TTC549 (cell line): ENCODE measurements at regions not wholly inside any gene's neighbourhood (a gene's known extent, or its start where the extent isn't known, plus 50 kb on each side); places are given as distances from the start of the nearest gene placed in this dataset.

Experiments
- FAIRE-seq: peaks from 2 replicates; lab custom pipeline; 2012; peaks lifted over from hg19 to GRCh38; lab: Jason Lieb, UNC

DNA sequence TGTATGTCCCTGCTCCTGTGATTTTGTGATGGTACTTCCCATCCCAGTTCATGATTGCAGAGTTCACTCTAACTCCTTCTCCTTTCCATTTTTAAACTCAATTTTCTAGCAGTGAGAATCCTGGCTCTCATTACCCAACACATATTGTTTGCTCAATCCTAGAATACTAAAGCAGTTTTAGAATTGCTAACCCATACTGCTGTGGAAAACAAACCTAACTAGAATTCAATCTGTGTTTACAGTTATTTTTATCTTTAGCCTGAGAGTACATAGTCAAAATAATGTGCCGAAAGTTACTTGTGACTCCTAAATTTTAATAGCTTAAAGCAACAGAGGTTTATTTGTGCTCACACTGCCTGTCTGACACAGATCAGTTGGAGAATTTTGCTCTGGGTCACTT lies 508.0 kb downstream of the AACS start:
- FAIRE-seq = no peak

DNA sequence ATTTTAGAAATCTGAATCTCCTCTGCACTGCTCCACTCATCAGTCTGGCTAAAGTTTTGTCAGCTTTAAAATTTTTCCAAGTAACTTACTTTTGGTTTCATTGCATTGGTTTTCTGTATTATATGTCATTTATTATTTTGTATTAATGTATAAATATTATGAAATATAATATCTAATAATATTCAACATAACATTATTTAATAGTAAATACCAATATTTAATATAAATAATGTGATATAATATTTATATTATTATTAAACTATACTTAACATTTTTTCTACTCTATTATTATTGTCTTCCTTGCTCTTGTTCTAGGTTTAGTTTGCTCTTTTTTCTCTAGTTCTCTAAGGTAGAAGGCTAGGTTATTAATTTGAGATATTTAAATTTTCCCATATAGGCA lies 512.1 kb downstream of the AACS start:
- FAIRE-seq = peak; percentile 32

DNA sequence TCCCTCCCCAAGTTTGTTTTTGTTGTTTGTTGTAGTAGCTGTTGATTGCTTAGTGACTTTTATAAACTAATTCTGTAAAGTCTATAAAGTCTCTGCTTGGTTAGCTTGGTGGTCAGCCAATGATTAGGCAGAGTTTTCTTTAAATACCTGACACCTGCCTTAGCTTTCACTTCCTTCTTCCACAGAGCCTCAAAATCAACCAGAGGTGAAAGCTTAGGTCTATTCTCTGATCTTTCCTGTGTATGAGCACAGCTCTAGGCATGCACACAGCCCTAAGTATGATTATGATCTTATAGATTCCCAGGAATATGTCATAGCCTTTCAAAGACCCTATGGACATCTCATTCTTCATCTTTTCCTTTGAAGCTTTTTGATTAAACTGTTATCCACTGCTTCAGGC lies 514.7 kb downstream of the AACS start:
- no peak for FAIRE-seq

DNA sequence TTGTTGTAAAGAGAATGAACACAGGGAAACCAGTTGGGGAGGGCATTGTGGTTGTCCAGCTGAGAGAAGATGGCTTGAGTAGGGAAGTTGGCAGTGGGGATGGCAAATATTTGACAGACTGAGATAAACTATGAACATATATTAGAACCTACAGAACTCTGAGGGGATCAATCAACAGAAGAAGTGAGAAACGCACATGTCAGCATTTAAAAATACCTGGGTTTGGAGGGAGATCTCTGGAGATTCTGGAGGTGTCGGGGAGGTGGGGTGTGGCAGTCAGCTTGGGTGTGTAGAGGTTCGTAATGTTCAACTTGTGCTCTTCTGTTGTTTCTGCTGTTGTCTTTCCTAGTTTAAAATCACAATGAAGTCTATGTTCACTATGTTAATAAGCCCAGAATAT lies 517.8 kb downstream of the AACS start:
- no peak for FAIRE-seq

DNA sequence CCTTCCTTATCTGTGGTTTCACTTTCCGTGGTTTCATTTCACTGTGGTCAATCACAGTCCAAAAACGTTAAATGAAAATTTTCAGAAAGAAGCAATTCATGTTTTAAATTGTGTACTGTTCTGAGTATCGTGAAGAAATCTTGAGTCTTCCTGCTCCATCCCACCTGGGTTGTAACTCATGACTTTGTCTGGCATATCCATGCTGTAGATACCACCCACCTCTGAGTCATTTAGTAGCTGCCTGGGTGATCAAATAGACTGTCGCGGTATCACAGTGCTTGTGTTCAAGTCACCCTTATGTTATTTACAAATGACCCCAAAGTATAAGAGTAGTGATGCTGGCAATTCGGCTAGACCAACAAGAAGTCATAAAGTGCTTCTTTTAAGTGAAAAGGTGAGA lies 521.2 kb downstream of the AACS start:
- no peak for FAIRE-seq

DNA sequence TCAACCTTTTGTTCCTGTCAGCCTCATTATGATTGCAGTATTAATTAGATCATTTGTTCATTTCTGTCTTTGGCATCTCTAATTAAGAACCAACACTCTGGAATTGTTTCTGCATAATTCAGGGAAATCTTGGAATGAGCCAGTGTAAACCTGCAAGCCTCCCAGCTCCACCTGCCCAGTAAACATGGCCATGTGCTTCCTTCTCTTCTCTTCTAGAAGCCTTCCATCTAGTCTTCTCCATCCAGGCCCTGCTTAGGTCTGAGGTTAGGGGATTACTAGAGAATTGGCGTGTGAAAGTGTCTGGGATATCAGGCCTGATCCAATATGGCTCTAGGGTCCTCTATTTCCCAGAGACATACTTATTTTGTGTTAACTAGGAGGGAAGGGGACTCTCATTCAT lies 528.0 kb downstream of the AACS start:
- FAIRE-seq = no peak

DNA sequence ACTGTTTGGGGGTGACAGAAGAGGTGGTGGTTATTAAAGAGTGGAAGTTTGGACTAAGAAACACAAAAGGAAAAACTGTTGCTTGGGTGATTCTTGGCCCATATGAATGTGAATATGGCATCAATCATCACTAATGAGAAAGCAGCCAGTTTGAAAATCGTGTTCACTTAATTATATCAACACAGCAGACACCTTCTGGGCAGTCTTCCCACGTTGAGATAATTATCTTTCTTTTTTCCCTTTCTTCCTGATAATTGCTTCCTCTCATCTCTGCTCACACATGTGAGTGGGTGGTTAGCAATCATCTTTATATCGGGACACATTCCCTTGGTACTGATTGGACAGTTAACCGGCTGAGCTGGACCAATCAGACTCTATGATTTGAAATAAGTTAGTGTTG lies 539.7 kb downstream of the AACS start:
- no peak for FAIRE-seq

DNA sequence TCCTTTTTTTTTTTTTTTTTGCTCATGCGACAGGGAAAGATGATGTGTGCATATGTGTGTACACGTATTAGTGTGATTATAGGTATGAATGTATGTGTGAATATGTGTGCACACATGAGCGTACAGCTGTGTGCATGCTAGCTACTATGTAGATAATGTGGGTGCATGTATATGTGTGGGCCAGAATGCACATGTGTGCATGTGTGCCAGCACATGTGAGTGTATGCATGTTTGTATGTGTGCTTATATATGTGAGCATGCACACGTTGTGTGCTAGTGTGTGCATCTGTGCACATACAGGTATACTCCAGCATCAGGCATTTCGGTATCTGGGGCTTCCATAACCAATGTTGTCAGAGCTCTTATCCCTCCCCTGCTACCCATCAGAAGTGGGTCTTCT lies 541.1 kb downstream of the AACS start:
- FAIRE-seq = no peak

DNA sequence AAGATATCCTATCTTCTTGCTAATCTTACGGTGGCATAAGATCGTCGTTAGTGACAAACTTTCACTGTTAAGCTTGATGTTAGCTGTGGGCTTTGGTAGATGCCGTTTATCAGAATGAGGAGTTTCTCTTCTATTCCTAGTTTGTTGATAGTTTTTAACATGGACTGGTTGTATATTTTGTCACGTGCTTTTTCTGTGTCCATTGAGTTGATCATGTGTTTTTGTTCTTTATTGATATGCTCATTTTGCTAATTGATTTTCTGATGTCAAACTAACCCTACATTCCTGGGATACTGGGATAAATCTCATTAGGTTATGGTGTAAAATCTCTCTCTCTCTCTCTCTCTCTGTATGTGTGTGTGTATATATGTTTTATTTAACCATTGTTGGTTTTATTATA lies 545.1 kb downstream of the AACS start:
- FAIRE-seq = no peak

DNA sequence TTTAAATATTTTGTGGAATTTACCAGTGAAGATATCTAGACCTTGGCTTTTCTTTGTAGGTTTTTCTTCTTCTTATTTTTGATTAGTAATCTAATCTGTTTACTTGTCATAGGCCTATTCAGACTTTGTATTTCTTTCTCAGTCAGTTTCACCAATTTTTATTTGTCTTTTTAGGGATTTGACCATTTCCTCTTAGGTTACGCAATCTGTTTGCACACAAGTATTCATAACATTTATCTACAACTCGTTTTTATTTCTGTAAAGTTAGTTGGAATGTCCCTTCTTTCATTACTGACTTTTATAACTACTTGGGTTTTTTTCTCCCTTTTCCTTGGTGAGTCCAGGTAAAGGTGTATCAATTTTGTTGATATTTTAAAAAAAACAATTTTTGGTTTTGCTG lies 545.7 kb downstream of the AACS start:
- FAIRE-seq = no peak

DNA sequence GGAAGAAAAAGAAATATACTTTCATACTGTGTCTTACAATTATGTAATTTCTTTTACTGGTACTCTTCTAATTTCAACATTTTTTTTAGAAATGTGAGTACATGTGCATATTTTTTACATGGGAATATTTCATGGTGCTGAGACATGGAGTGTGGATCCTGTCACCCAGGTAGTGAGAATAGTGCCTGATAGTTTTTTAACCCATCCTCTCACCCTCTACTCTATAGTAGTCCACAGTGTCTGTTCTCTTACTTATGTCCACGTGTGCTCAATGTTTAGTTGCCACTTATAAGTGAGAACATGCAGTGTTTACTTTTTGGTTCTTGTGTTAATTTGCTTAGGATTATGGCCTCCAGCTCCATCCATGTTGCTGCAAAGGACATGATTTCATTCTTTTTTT lies 548.8 kb downstream of the AACS start:
- no peak for FAIRE-seq

DNA sequence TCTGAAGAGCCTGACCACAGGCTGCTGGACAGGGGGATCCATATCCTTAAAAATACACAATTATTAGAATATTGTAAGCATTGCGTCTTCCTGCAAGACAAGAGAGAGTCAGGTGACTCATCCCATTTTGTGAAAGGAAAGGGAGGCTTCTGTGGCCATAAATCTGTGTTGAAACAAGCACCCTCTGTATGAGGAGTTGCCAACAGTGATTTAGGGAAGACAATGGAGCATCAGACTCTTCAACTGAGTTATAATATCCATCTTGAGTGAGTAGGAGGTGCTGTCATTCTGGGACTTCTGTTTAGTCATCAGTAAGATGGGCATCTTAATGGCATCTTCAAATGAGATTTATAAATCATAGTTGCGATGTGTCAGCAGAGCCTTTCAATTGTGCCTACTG lies 554.5 kb downstream of the AACS start:
- FAIRE-seq = no peak

DNA sequence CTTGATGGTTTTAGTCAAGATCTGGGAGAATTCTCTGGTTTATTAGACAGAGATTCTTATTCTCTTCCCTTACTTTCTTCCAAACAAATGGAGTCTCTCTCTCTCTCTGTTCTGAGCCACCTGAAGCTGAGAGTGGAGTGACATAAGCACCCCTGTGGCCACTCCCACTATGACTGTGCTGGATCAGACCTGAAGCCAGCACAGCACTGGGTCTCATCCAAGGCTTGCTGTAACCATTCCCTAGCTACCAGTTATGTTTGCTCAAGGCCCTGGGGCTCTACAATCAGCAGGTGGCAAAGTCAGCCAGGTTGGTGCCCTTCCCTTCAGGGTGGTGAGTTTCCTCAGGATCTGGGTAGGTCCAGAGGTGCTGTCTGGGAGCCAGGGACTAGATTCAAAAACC lies 568.5 kb downstream of the AACS start:
- no peak for FAIRE-seq

DNA sequence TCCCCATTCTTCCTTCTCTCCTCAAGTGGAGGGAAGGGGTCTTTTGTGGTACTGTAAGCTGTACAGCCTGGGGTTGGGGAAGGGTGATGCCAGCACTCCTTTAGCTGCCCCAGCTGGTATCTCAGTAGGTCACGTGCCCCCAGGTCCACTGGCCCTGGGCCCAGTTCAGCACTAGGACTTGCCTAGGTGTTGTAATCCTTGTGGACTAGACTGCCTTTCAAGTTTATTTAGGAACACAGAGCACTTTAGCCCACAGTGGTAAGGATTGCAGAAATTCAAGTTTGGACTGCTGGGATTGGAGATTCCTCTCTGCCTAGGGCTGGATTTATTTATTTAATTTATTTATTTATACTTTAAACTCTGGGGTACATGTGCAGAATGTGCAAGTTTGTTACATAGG lies 569.6 kb downstream of the AACS start:
- FAIRE-seq = no peak

DNA sequence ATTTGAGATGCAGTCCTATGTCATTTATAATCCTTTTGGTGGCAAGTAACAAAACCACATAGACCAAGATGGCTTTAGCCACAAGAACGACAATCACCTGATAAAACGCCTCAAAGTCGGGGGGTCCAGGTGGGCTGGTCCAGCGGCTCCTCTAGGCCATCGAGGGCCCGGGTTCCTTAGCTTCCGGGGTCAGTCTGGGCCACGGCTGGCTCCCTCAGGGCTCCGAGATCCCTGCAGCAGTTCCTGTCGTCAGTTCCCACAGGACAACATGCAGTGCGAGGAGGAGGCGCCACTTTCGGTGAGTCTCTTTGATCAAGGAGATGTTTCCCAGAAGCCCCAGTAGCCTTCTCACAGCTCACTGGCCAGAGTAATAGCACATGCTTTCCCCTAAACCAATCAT lies 574.6 kb downstream of the AACS start:
- no peak for FAIRE-seq

DNA sequence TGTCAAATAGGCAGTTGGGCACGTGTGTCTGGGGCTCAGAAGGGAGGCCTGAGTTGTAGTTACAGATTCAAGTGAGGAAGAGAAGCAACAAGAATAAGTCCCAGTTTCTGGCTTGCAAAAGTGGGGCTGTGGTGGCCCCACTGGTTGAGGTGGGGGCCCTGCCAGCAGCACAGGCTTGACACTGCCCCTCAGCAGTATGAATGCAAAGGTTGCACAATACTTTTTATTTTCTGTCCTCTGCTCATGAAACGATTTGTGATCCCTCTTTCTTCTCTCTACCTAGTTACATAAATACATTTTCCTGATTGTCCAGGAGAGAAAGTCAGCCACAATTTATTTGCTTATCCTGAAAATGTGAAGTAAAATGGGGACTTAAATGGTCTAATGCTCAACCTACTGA lies 577.8 kb downstream of the AACS start:
- no peak for FAIRE-seq

DNA sequence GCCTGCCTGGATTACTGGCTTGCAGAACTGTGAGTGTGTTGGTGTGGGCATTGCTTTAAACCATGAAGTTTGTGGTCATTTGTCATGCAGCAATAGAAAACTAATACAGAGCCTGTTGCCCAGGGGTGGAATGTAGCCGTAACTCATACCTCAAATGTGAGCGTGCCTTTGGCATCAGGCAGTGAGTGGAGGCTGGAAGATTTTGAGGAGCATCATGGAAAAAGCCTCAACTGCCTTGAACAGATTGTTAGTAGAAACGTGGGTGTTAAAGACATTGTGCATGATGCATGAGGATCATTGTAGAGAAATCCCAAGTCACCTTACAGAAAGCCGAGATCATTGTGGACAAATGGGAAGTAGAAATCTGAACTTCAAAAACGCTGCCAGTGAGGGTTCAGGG lies 580.5 kb downstream of the AACS start:
- FAIRE-seq = no peak

DNA sequence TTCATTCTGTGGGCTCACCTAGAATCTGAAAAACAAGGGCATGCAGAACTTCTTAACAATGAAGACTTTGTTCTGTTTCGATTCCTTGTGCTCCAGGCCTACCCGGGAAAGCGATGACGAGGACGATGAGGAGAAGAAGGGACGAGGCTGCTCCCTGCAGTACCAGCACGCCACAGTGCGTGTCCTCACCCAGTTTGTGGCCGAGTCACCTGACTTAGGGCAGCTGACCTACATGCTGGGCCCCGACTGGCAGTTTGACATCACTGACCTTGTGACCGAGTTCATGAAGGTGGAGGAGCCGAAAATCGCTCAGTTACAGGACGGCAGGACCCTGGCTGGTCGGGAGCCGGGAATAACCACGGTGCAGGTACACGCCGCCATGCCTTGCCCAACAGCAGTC lies 585.4 kb downstream of the AACS start:
- FAIRE-seq = no peak

DNA sequence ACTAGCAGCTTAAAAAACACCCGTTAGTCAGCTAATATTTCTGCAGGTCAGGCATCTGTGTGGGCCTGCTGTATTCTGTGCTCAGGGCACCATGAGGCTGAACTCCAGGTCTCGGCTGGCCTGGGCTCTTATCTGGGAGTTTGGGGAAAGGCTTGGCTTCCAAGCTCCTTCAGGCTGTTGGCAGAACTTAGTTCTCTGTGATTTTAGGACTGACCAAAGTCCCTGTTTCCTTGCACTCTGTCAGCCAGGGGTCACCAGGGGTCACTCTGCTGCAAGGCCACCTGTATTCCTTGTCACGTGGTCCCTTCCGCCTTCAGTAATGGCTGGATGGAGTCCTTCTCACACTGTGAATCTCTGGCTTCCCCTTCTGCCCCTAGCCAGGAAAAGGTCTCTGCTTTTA lies 586.4 kb downstream of the AACS start:
- FAIRE-seq = no peak

DNA sequence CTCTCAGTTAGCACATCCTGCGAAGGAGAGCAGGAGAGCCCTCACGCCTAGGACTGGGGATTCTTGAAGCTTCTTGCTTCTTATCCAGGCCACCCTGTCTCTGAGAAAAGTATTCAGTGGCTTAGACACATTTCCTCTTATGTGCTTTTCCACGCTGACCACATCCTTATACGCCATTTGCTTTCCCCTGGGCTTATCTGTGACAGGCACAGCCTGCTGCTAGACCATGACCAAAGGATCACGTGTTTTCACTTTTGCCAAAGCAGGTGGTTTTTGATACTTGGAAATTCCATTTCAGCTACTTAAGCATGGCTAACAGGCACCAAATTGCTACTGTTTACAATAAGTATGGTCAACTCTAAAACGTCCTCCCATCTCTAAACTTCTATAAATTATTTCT lies 587.4 kb downstream of the AACS start:
- FAIRE-seq = no peak

DNA sequence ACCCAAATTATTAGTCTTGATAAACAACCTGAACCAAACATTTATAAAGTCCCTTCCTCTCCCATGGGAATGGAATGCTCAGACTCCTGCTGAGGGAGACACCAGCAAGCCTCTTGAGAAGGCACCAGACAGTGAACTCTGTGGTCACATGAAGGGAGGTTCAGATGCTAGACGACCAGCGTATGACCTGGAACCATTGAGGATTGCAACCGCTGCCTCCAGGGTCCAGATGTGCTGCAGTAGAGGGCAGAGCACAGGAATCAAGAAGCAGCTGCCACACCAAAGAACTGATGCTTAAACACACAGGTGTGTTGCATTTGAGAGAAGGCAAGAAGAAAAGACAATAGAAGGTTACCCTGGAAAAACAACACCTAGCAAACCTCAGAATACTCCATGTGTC lies 592.4 kb downstream of the AACS start:
- no peak for FAIRE-seq

DNA sequence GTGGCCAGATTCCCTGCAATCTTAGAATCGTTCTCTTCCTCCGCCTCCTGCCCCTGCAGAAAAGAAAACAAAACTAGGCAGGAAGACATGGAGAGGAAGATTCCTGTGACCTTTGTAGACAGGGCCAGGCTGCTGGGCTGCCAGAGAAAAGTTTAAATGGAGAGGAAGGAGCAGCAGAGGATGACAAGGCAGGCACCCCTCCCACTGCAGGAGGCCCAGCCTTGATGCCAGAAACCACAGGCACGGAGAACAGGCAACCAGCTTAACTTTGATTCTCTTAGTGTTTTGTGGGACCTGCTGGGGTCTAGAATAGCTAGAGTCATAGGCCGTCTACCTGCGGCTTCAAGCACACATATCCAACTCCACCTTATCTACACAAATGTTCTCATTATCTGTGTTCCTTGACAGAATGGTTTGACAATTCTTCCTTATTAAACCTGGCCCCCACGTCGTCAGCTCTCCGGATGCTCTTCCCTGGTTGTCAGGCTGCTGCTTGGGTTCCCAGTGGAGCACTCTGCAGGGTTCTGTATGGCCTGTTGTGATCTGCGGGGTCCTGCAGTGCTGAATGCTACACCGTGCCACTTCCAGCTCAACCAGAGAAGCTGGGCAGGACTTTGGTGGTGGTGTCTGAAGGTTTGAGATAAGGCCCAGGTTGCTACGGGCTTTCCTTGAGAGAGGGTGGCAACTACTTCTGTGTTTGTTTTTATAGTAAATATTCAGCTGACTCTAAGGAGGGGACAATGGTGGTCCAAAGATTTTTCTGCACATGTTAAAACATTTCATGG lies 609.5 kb downstream of the AACS start:
- no peak for FAIRE-seq

DNA sequence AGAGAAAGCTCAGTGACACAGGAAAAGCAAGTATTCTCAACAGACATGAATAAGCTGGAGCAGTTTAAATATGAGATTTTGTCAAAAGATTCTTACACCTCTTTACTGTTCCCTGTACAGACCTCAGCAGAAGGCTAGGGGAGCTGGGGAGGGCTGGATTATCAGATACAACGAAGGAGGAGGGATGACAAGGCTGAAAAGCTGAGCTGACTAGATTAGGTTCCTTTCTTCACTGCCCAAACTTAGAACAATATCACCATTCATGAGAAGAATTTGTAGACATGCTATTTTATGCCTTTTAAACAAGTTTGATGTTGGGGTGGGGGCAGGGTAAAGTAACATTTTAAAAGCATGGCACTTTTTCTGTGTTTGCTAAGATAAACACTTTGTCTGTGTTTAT lies 611.1 kb downstream of the AACS start:
- FAIRE-seq = no peak

DNA sequence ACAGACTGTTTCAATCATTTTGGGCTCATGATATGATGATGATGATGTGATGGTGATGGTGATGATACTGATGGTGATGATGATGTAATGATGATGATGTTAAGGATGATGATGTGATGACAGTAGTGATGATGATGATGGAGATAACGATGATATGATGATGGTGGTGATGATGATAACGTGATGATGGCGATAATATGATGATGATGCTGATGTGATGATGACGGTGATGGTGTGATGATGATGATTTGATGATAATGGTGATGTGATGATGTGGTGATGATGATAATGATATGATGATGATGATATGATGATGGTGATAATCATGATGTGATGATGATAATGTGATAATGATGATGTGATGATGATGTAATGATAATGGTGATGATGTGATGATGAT lies 612.6 kb downstream of the AACS start:
- no peak for FAIRE-seq

DNA sequence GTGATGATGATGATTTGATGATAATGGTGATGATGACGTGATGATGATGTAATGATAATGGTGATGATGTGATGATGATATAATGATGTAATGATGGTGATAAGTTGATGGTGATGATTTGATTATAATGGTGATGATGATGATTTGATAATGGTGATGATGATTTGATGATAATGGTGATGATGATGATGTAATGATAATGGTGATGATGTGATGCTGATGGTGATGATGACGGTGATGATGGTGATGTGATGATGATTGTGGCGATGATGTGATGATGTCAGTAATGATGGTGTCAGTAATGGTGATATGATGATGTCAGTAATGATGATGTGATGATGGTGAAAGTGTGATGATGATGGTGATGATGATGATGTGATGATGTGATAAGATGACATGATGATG lies 613.4 kb downstream of the AACS start:
- FAIRE-seq = no peak
